Astrocyte (in vitro differentiated cells and primary cell): ENCODE measurements at regions not wholly inside any gene's neighbourhood (a gene's known extent, or its start where the extent isn't known, plus 50 kb on each side); places are given as distances from the start of the nearest gene placed in this dataset.
"Not testable (repeated sequence)": the region's sequence is repeated elsewhere in the genome, so short reads cannot be mapped to it uniquely, and the experiment has no call there.

Experiments used
- EZH2 ChIP-seq: IDR thresholded peaks from 2 replicates; pipeline ENCODE4 v1.6.1; 2012; ENCODE audit warnings: mild to moderate bottlenecking, low read length, inconsistent platforms; ENCODE audit not compliant: insufficient read depth
- TF ChIP-seq, protein P1 (sequence below): IDR thresholded peaks from 2 replicates; pipeline ENCODE4 v1.5.1; 2011; ENCODE audit warnings: low read depth, mild to moderate bottlenecking, inconsistent platforms, low read length, moderate library complexity; ENCODE audit not compliant: insufficient read depth

DNA sequence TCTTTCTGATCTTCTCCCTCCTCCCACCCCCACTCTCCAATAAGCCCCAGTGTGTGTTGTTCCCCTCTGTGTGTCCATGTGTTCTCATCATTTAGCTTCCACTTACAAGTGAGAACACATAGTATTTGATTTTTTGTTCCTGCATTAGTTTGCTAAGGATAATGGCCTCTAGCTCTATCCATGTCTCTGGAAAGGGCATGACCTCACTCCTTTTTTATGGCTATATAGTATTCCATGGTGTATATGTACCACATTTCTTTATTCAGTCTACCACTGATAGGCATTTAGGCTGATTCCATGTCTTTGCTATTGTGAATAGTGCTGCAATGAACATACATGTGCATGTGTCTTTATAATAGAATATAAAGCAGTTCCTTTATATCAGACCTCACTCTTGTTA, 52.3 kb upstream of the LIPC start:
- TF ChIP-seq, protein P1, sequence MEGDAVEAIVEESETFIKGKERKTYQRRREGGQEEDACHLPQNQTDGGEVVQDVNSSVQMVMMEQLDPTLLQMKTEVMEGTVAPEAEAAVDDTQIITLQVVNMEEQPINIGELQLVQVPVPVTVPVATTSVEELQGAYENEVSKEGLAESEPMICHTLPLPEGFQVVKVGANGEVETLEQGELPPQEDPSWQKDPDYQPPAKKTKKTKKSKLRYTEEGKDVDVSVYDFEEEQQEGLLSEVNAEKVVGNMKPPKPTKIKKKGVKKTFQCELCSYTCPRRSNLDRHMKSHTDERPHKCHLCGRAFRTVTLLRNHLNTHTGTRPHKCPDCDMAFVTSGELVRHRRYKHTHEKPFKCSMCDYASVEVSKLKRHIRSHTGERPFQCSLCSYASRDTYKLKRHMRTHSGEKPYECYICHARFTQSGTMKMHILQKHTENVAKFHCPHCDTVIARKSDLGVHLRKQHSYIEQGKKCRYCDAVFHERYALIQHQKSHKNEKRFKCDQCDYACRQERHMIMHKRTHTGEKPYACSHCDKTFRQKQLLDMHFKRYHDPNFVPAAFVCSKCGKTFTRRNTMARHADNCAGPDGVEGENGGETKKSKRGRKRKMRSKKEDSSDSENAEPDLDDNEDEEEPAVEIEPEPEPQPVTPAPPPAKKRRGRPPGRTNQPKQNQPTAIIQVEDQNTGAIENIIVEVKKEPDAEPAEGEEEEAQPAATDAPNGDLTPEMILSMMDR = not testable (repeated sequence)
- not testable (repeated sequence) for TF ChIP-seq EZH2
